ENCODE measurements at regions not wholly inside any gene's neighbourhood (a gene's known extent, or its start where the extent isn't known, plus 50 kb on each side); places are given as distances from the start of the nearest gene placed in this dataset.
"Not testable (repeated sequence)": the region's sequence is repeated elsewhere in the genome, so short reads cannot be mapped to it uniquely, and the experiment has no call there.

- Histone ChIP-seq H3K9me3 (ENCODE audit: control insufficient read depth, low read length) (no peaks in the 10 kb centered on the region), H3K4me1 (ENCODE audit: control insufficient read depth, insufficient read depth, low read length) (no peaks in the 10 kb centered on the region), H3K27ac (ENCODE audit: low read length) (no peak overlapping the region), H3K27me3 (ENCODE audit: control insufficient read depth, insufficient read depth) (no peaks in the 10 kb centered on the region), H3K4me3 (ENCODE audit: low read length) (no peak overlapping the region)
- ATAC-seq (no peak), DNase-seq (no peak)
- WGBS, result 69% methylated on average over 23 of the region's 23 CpGs
- intact Hi-C loops (cut with DNase I), result no loop called here
Observed at GRCh38 chr20:58577871-58578598, 62.8 kb upstream of the APCDD1L start.

GRCh38 chr20:58577139-58577806 lies 62.1 kb upstream of the APCDD1L start:
- H3K4me3 ChIP-seq (ENCODE audit: low read length), result no peak overlapping the region
- no peaks in the 10 kb centered on the region for H3K4me1 ChIP-seq (ENCODE audit: control insufficient read depth, insufficient read depth, low read length)
- intact Hi-C loops (cut with DNase I), result no loop called here
- 91% methylated on average over 13 of the region's 13 CpGs for WGBS
- H3K9me3 ChIP-seq (ENCODE audit: control insufficient read depth, low read length), result no peaks in the 10 kb centered on the region
- H3K27me3 ChIP-seq (ENCODE audit: control insufficient read depth, insufficient read depth), result no peaks in the 10 kb centered on the region
- no peak for DNase-seq
- ATAC-seq, result no peak
- no peak overlapping the region for H3K27ac ChIP-seq (ENCODE audit: low read length)

GRCh38 chr20:58576603-58576970 lies 61.4 kb upstream of the APCDD1L start:
- H3K9me3 ChIP-seq (ENCODE audit: control insufficient read depth, low read length), result no peaks in the 10 kb centered on the region
- H3K4me3 ChIP-seq (ENCODE audit: low read length), result no peak overlapping the region
- DNase-seq (no peak), ATAC-seq (no peak)
- 87% methylated on average over 9 of the region's 9 CpGs for WGBS
- no peaks in the 10 kb centered on the region for H3K4me1 ChIP-seq (ENCODE audit: control insufficient read depth, insufficient read depth, low read length)
- H3K27me3 ChIP-seq (ENCODE audit: control insufficient read depth, insufficient read depth), result no peaks in the 10 kb centered on the region
- intact Hi-C loops (cut with DNase I), result no loop called here
- no peak overlapping the region for H3K27ac ChIP-seq (ENCODE audit: low read length)

- H3K27me3 ChIP-seq (ENCODE audit: control insufficient read depth, insufficient read depth), result no peaks in the 10 kb centered on the region
Observed at GRCh38 chr20:58575776-58576602, 60.8 kb upstream of the APCDD1L start.

GRCh38 chr20:58574469-58574868 lies 59.3 kb upstream of the APCDD1L start:
- 44% methylated on average over 1 of the region's 1 CpG for WGBS
- H3K27me3 ChIP-seq (ENCODE audit: control insufficient read depth, insufficient read depth), result no peaks in the 10 kb centered on the region

More at GRCh38 chr20:58575776-58576602, 60.8 kb upstream of the APCDD1L start:
- Histone ChIP-seq H3K4me3 (ENCODE audit: low read length) (no peak overlapping the region), H3K4me1 (ENCODE audit: control insufficient read depth, insufficient read depth, low read length) (no peaks in the 10 kb centered on the region), H3K27ac (ENCODE audit: low read length) (no peak overlapping the region), H3K9me3 (ENCODE audit: control insufficient read depth, low read length) (no peaks in the 10 kb centered on the region)
- WGBS, result 90% methylated on average over 24 of the region's 24 CpGs
- intact Hi-C loops (cut with DNase I), result no loop called here
- DNase-seq, result no peak
- ATAC-seq, result no peak

GRCh38 chr20:58573986-58574385 lies 58.8 kb upstream of the APCDD1L start:
- Histone ChIP-seq H3K4me3 (ENCODE audit: low read length) (no peak overlapping the region), H3K4me1 (ENCODE audit: control insufficient read depth, insufficient read depth, low read length) (no peaks in the 10 kb centered on the region), H3K27me3 (ENCODE audit: control insufficient read depth, insufficient read depth) (no peaks in the 10 kb centered on the region), H3K9me3 (ENCODE audit: control insufficient read depth, low read length) (no peaks in the 10 kb centered on the region), H3K27ac (ENCODE audit: low read length) (no peak overlapping the region)
- intact Hi-C loops (cut with DNase I), result no loop called here
- 91% methylated on average over 4 of the region's 4 CpGs for WGBS
- DNase-seq (no peak), ATAC-seq (no peak)

More at GRCh38 chr20:58574469-58574868, 59.3 kb upstream of the APCDD1L start:
- H3K27ac ChIP-seq (ENCODE audit: low read length), result no peak overlapping the region
- no peaks in the 10 kb centered on the region for H3K9me3 ChIP-seq (ENCODE audit: control insufficient read depth, low read length)
- no peaks in the 10 kb centered on the region for H3K4me1 ChIP-seq (ENCODE audit: control insufficient read depth, insufficient read depth, low read length)
- ATAC-seq (no peak), DNase-seq (no peak)
- intact Hi-C loops (cut with DNase I), result no loop called here
- H3K4me3 ChIP-seq (ENCODE audit: low read length), result no peak overlapping the region

- H3K9me3 ChIP-seq (ENCODE audit: control insufficient read depth, low read length), result no peaks in the 10 kb centered on the region
- H3K27ac ChIP-seq (ENCODE audit: low read length), result no peak overlapping the region
- DNase-seq, result no peak
- no peaks in the 10 kb centered on the region for H3K27me3 ChIP-seq (ENCODE audit: control insufficient read depth, insufficient read depth)
- intact Hi-C loops (cut with DNase I), result no loop called here
- no peak overlapping the region for H3K4me3 ChIP-seq (ENCODE audit: low read length)
- ATAC-seq, result no peak
- 87% methylated on average over 9 of the region's 9 CpGs for WGBS
- no peaks in the 10 kb centered on the region for H3K4me1 ChIP-seq (ENCODE audit: control insufficient read depth, insufficient read depth, low read length)
Observed at GRCh38 chr20:58573257-58573656, 58.1 kb upstream of the APCDD1L start.

GRCh38 chr20:58572428-58572763 lies 57.2 kb upstream of the APCDD1L start:
- H3K4me3 ChIP-seq (ENCODE audit: low read length); H3K27me3 ChIP-seq (ENCODE audit: control insufficient read depth, insufficient read depth); H3K27ac ChIP-seq (ENCODE audit: low read length); DNase-seq; H3K9me3 ChIP-seq (ENCODE audit: control insufficient read depth, low read length); intact Hi-C loops (cut with DNase I); H3K4me1 ChIP-seq (ENCODE audit: control insufficient read depth, insufficient read depth, low read length); ATAC-seq: not testable (repeated sequence)
- WGBS, result 83% methylated on average over 4 of the region's 4 CpGs

GRCh38 chr20:58571693-58572427 lies 56.7 kb upstream of the APCDD1L start:
- Histone ChIP-seq H3K27ac (ENCODE audit: low read length) (no peak overlapping the region), H3K4me1 (ENCODE audit: control insufficient read depth, insufficient read depth, low read length) (no peaks in the 10 kb centered on the region), H3K9me3 (ENCODE audit: control insufficient read depth, low read length) (no peaks in the 10 kb centered on the region), H3K4me3 (ENCODE audit: low read length) (no peak overlapping the region), H3K27me3 (ENCODE audit: control insufficient read depth, insufficient read depth) (no peaks in the 10 kb centered on the region)
- ATAC-seq (peak in 1 of 2 donors; percentile 8), DNase-seq (no peak)
- intact Hi-C loops (cut with DNase I), result no loop called here
- WGBS, result 67% methylated on average over 16 of the region's 16 CpGs

- no peaks in the 10 kb centered on the region for H3K27me3 ChIP-seq (ENCODE audit: control insufficient read depth, insufficient read depth)
- no peak for DNase-seq
- ATAC-seq, result no peak
- H3K4me3 ChIP-seq (ENCODE audit: low read length), result no peak overlapping the region
- 45% methylated on average over 2 of the region's 2 CpGs for WGBS
- no peak overlapping the region for H3K27ac ChIP-seq (ENCODE audit: low read length)
- no peaks in the 10 kb centered on the region for H3K4me1 ChIP-seq (ENCODE audit: control insufficient read depth, insufficient read depth, low read length)
- no peaks in the 10 kb centered on the region for H3K9me3 ChIP-seq (ENCODE audit: control insufficient read depth, low read length)
- intact Hi-C loops (cut with DNase I), result no loop called here
Observed at GRCh38 chr20:58571356-58571692, 56.1 kb upstream of the APCDD1L start.
